GM23338 (cell line): ENCODE measurements at regions not wholly inside any gene's neighbourhood (a gene's known extent, or its start where the extent isn't known, plus 50 kb on each side); places are given as distances from the start of the nearest gene placed in this dataset.
A peak's percentile ranks its signal among the peaks of the same experiment; 100 is the strongest.

Experiments used
- ATAC-seq: fragments of 200-7000 bp; cut with Tn5 transposase; 3 replicates; pipeline ENCODE4 v1.9.1; 2020
- DNase-seq: peaks from one replicate; pipeline ENCODE4 v3.0.0-alpha.2; 2015; ENCODE audit warnings: low spot score
- H2AFZ ChIP-seq: fragments of 200-600 bp; sonication (generic); 2 replicates; pipeline ENCODE4 v1.8.0; 2016; ENCODE audit warnings: antibody characterized with exemption, mild to moderate bottlenecking, moderate library complexity
- H3F3A ChIP-seq: fragments of 200-600 bp; sonication (generic); replicated peaks from 2 replicates; pipeline ENCODE4 v1.8.0; 2017; ENCODE audit warnings: antibody characterized with exemption, mixed run types, low read depth
- H3K27ac ChIP-seq: fragments of 200-600 bp; sonication (generic); 2 replicates; pipeline ENCODE4 v1.6.1; 2016; ENCODE audit warnings: low read depth
- H3K27me3 ChIP-seq: fragments of 200-600 bp; sonication (generic); 2 replicates; pipeline ENCODE4 v1.8.0; 2016; ENCODE audit warnings: mild to moderate bottlenecking, mixed run types, moderate library complexity; ENCODE audit not compliant: insufficient read depth
- H3K36me3 ChIP-seq: fragments of 200-600 bp; sonication (generic); 2 replicates; pipeline ENCODE4 v1.8.0; 2016; ENCODE audit warnings: mild to moderate bottlenecking; ENCODE audit not compliant: insufficient read depth
- H3K4me1 ChIP-seq: fragments of 200-600 bp; sonication (generic); 2 replicates; pipeline ENCODE4 v1.8.0; 2016; ENCODE audit warnings: mild to moderate bottlenecking, moderate library complexity; ENCODE audit not compliant: insufficient read depth
- H3K4me2 ChIP-seq: fragments of 200-600 bp; sonication (generic); 2 replicates; pipeline ENCODE4 v1.7.1; 2017; ENCODE audit warnings: mixed run types
- H3K4me3 ChIP-seq: fragments of 200-600 bp; sonication (generic); 2 replicates; pipeline ENCODE4 v1.6.1; 2016; ENCODE audit warnings: mixed run types
- H3K79me2 ChIP-seq: fragments of 200-600 bp; sonication (generic); replicated peaks from 2 replicates; pipeline ENCODE4 v1.8.0; 2017; ENCODE audit warnings: mild to moderate bottlenecking; ENCODE audit not compliant: insufficient read depth
- H3K9me2 ChIP-seq: fragments of 200-600 bp; sonication (generic); 2 replicates; pipeline ENCODE4 v1.8.0; 2017; ENCODE audit not compliant: insufficient read depth
- H4K20me1 ChIP-seq: fragments of 200-600 bp; sonication (generic); replicated peaks from 2 replicates; pipeline ENCODE4 v1.8.0; 2017; ENCODE audit warnings: mild to moderate bottlenecking; ENCODE audit not compliant: insufficient read depth
- H3K27ac Mint-ChIP-seq: 2 replicates; pipeline ENCODE4 v1.8.0; 2020; ENCODE audit warnings: inconsistent platforms, mild to moderate bottlenecking, moderate library complexity, mixed read lengths
- H3K27me3 Mint-ChIP-seq: 3 replicates; pipeline ENCODE4 v1.8.0; 2022; ENCODE audit warnings: low read depth, mild to moderate bottlenecking, moderate library complexity, mixed read lengths, inconsistent platforms; ENCODE audit not compliant: insufficient read depth, poor library complexity
- H3K36me3 Mint-ChIP-seq: 3 replicates; pipeline ENCODE4 v1.8.0; 2021; ENCODE audit warnings: low read depth, mild to moderate bottlenecking, inconsistent platforms, moderate library complexity, mixed read lengths
- H3K4me1 Mint-ChIP-seq: 3 replicates; pipeline ENCODE4 v1.8.0; 2020; ENCODE audit warnings: mild to moderate bottlenecking, inconsistent platforms, mixed read lengths
- H3K4me3 Mint-ChIP-seq: 3 replicates; pipeline ENCODE4 v1.8.0; 2021; ENCODE audit warnings: moderate library complexity, mild to moderate bottlenecking, inconsistent platforms, mixed read lengths
- H3K9me3 Mint-ChIP-seq: 3 replicates; pipeline ENCODE4 v1.8.0; 2020; ENCODE audit warnings: moderate library complexity, mild to moderate bottlenecking, inconsistent platforms, mixed read lengths
- EZH2 ChIP-seq: fragments of 200-600 bp; sonication (generic); IDR thresholded peaks from one replicate; pipeline ENCODE4 v1.8.0; 2017; ENCODE audit warnings: antibody characterized with exemption, mild to moderate bottlenecking, low read depth; ENCODE audit not compliant: unreplicated experiment
- POLR2AphosphoS5 ChIP-seq: IDR thresholded peaks from 2 replicates; pipeline ENCODE4 v1.6.1; 2016; ENCODE audit warnings: antibody characterized with exemption, low read depth
- STAT1 ChIP-seq: IDR thresholded peaks from one replicate; pipeline ENCODE4 v1.6.1; 2016; ENCODE audit warnings: antibody characterized with exemption; ENCODE audit not compliant: unreplicated experiment
- ZNF114 ChIP-seq: fragments of 250-450 bp; sonication (Bioruptor Pico); IDR thresholded peaks from 2 replicates; pipeline ENCODE4 v1.5.0; 2020; ENCODE audit warnings: mild to moderate bottlenecking, moderate library complexity
- ZNF331 ChIP-seq: fragments of 250-450 bp; sonication (Bioruptor Pico); IDR thresholded peaks from 2 replicates; pipeline ENCODE4 v1.5.0; 2020; ENCODE audit warnings: low read depth, mild to moderate bottlenecking, moderate library complexity
- TF ChIP-seq, protein P1 (sequence below): IDR thresholded peaks from one replicate; pipeline ENCODE4 v1.6.1; 2018; ENCODE audit warnings: antibody characterized with exemption; ENCODE audit not compliant: unreplicated experiment
- TF ChIP-seq, protein P2 (sequence below): IDR thresholded peaks from 2 replicates; pipeline ENCODE4 v1.6.1; 2016; ENCODE audit warnings: antibody characterized with exemption

- no peak for TF ChIP-seq EZH2
- no peak for TF ChIP-seq POLR2AphosphoS5
These were observed 108.8 kb upstream of the RFLNA start (continued) for GRCh38 chr12:124185971-124186686.

DNA sequence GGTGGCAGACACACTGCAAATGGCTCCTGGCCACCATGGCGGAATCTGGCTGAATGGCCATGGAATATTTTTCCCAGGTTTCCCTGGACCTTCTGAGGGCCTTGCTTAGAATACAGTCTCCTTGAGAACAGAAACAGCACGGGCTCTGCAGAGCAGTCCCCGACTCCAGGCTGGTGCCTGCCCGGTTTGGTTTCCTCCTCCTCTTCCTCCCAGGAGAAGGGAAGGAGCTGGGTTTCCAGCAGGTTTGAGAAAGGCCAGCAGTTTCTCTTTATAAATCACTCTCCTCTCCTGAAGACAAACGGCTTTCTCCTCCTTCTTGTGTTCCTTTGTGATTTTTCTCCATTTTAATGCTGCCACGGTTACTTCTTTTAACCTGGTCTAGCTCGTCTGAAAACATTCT, 106.8 kb upstream of the RFLNA start:
- TF ChIP-seq ZNF114 = no peak
- TF ChIP-seq STAT1 = no peak
- TF ChIP-seq, protein P1, sequence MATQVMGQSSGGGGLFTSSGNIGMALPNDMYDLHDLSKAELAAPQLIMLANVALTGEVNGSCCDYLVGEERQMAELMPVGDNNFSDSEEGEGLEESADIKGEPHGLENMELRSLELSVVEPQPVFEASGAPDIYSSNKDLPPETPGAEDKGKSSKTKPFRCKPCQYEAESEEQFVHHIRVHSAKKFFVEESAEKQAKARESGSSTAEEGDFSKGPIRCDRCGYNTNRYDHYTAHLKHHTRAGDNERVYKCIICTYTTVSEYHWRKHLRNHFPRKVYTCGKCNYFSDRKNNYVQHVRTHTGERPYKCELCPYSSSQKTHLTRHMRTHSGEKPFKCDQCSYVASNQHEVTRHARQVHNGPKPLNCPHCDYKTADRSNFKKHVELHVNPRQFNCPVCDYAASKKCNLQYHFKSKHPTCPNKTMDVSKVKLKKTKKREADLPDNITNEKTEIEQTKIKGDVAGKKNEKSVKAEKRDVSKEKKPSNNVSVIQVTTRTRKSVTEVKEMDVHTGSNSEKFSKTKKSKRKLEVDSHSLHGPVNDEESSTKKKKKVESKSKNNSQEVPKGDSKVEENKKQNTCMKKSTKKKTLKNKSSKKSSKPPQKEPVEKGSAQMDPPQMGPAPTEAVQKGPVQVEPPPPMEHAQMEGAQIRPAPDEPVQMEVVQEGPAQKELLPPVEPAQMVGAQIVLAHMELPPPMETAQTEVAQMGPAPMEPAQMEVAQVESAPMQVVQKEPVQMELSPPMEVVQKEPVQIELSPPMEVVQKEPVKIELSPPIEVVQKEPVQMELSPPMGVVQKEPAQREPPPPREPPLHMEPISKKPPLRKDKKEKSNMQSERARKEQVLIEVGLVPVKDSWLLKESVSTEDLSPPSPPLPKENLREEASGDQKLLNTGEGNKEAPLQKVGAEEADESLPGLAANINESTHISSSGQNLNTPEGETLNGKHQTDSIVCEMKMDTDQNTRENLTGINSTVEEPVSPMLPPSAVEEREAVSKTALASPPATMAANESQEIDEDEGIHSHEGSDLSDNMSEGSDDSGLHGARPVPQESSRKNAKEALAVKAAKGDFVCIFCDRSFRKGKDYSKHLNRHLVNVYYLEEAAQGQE = no peak
- no peak for TF ChIP-seq ZNF331 (CRISPR knock-in tag)
- TF ChIP-seq, protein P2, sequence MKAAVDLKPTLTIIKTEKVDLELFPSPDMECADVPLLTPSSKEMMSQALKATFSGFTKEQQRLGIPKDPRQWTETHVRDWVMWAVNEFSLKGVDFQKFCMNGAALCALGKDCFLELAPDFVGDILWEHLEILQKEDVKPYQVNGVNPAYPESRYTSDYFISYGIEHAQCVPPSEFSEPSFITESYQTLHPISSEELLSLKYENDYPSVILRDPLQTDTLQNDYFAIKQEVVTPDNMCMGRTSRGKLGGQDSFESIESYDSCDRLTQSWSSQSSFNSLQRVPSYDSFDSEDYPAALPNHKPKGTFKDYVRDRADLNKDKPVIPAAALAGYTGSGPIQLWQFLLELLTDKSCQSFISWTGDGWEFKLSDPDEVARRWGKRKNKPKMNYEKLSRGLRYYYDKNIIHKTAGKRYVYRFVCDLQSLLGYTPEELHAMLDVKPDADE = no peak
- Mint-ChIP-seq H3K9me3 (peaks cover 5% of the 10 kb centered on the region; the same call in 2 of the 3 replicates), H3K27ac (peak overlapping the region; percentile 19; the same call in 1 of the 2 replicates), H3K4me3 (no peak overlapping the region; the same call in 2 of the 3 replicates), H3K4me1 (peaks cover 33% of the 10 kb centered on the region), H3K27me3 (peaks cover 12% of the 10 kb centered on the region), H3K36me3 (no peaks in the 10 kb centered on the region; the same call in 1 of the 3 replicates)
- no peak for DNase-seq
- no peak overlapping the region for H3K4me2 ChIP-seq
- no peaks in the 10 kb centered on the region for H3K36me3 ChIP-seq
- ATAC-seq = no peak; the same call in 2 of the 3 replicates
- peak overlapping the region; percentile 85; the same call in 1 of the 2 replicates for H2AFZ ChIP-seq
- H4K20me1 ChIP-seq = no peaks in the 10 kb centered on the region
- no peaks in the 10 kb centered on the region for H3K27me3 ChIP-seq
- no peaks in the 10 kb centered on the region for H3K9me2 ChIP-seq
- no peaks in the 10 kb centered on the region; the same call in 1 of the 2 replicates for H3K4me1 ChIP-seq
- no peak overlapping the region for H3K4me3 ChIP-seq
- no peaks in the 10 kb centered on the region for H3K79me2 ChIP-seq
- no peak overlapping the region for H3K27ac ChIP-seq
- 0 out of 2 replicates have a peak, but pooled peaks cover 2% of the 10 kb centered on the region for H3F3A ChIP-seq
